Stimulated activated CD4-positive, alpha-beta T cell treated with anti-CD3 and anti-CD28 coated beads, Interleukin-1b, Interleukin-23, amount 100 ng/mL, for 24 hours (primary cell): ENCODE measurements at regions not wholly inside any gene's neighbourhood (a gene's known extent, or its start where the extent isn't known, plus 50 kb on each side); places are given as distances from the start of the nearest gene placed in this dataset.

Source experiments
- DNase-seq, 4 experiments: peaks; one replicate each; pipeline ENCODE4 v3.0.0-alpha.2; 2020; ENCODE audit warnings: low read depth in 4 of 4, low spot score in 1 of 4

GRCh38 chr11:112839051-112839450 lies 122.2 kb upstream of the NCAM1 start:
- no peak for DNase-seq

DNA sequence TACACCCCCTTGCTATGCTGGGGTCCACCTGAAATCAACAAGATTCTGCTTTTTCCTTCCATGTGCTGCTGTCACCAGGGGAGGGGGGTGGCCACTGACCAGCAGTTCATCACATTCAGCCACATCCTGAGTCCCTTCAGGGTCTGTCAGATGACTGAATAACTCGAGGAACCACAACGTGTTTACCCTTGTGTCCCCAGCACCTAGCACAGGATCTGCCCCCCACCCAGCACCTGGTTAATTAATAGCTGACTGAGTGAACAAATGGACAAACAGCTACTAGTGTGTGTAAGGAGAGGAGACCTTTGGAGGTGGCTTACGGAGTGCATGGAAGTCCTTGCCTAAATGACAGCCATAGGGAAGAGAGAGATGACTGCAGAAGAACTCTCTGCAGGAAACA lies 119.5 kb upstream of the NCAM1 start:
- no peak for DNase-seq

DNA sequence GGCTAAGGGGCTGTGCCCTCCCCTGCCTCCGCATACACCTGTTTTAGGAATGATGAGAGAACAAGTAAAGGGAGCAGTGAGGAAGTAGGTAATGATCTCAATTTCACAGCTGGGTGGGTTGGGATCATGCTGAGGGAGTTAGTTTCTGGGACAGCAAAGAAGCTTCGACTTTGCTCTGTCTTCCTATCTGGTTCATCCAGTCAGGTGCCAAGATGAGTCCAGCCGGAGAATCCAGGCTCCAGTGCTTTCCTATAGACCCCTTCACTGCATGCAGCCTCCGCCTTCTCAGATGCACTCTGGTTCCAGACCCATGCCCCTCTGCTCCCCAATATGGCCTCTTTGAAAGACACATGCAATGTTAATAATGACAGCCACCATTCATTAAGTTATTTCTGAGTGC lies 119.1 kb upstream of the NCAM1 start:
- no peak for DNase-seq

- no peak for DNase-seq
These were observed 116.7 kb upstream of the NCAM1 start for GRCh38 chr11:112844517-112844916.

- DNase-seq: no peak
These were observed 113.7 kb upstream of the NCAM1 start for GRCh38 chr11:112847568-112847967.

GRCh38 chr11:112852143-112852866 lies 108.9 kb upstream of the NCAM1 start:
- no peak for DNase-seq

- DNase-seq: no peak
These were observed 105.1 kb upstream of the NCAM1 start for GRCh38 chr11:112856133-112856532.

DNA sequence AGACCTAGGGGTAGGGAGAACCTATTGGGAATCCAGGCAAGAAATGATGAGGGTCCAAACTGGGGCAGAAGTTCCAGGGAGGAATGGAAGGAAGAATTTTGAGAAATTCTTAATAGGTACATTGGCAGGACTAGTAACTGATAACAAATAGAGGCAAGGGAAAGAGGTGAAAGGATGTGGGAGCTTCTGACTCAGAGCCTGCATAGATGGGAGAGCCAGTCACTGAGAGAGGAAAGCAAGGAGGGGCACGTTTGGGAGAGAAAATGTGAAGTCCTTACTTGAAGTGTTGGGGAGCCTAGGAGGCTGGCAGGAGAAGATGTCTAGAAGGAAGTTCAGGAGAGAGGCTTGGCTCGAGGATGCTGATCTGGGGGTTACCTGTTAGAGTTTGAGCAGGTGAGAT lies 104.6 kb upstream of the NCAM1 start:
- DNase-seq: no peak

DNA sequence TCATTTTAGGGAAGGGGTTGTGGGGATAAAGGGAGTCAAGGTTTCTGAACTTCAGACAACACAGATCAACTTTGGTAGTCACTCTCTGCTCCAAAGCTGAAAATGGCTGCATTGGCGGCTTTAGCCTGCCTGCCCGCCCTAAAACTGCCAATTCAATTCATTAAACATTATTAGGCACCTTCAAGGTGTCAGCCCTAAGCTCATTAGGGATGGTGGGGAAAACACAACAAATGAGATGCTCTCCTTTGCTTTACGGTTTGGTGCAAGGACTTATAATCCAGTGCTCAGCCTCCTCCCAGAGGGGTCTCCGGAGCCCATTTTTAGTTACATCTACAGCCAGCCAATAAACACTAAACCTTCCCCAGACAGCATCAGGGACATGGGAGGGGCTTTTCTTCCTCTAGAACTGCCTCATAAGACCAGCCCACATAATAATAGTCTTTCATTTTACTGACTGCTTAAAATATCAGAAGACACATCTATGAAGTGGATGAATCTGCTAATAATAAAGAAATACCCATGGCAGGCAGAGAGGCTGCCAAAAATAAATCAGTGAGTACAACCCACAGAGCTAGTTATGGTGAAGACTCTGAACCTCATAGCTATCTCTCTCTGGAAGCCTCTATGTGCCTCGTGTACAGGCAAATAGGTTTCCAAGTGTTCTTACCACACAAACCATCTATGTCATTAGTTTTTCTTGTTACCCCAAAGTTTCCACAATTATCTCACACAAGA lies 102.8 kb upstream of the NCAM1 start:
- DNase-seq: no peak

DNA sequence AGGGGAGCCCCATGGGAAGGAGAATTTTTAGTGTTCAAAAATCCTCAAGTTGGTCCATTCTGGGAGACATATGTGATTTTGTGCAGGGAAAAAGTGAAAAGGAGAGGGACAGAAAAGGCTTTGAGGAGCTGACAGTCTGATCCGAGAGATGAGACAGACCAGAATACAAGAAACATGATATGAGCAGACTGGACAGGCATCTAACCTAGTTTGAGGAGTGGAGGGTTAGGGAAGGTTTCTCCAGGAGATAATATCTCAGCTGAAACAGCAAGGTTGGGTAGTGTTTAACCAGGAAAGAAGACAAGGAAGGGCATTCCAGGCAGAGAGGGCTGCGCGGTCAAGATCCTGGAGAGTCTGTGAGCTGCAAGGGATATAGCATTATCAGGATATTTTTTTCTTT lies 101.4 kb upstream of the NCAM1 start:
- DNase-seq: no peak

- DNase-seq: no peak
These were observed 99.9 kb upstream of the NCAM1 start for GRCh38 chr11:112861356-112861755.

DNA sequence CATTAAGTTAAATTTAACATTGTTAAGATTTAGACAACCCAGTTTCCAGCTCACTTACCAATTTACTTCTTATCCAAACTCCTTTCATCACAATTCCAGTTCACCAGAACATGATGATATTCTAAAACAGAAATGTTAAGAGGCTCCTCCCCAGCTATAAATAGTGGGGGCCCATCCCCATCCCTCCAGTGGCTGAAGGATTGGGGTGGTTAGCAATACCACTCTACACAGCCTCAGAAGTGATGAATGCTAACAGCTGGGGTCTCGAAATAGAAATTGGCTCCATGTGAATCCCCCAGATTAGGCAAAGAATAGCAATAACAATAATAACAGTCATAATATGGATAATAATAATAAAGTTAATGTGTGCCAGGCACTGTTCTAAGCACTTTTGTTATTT lies 97.9 kb upstream of the NCAM1 start:
- no peak for DNase-seq

GRCh38 chr11:112864672-112865071 lies 96.5 kb upstream of the NCAM1 start:
- DNase-seq: no peak

DNA sequence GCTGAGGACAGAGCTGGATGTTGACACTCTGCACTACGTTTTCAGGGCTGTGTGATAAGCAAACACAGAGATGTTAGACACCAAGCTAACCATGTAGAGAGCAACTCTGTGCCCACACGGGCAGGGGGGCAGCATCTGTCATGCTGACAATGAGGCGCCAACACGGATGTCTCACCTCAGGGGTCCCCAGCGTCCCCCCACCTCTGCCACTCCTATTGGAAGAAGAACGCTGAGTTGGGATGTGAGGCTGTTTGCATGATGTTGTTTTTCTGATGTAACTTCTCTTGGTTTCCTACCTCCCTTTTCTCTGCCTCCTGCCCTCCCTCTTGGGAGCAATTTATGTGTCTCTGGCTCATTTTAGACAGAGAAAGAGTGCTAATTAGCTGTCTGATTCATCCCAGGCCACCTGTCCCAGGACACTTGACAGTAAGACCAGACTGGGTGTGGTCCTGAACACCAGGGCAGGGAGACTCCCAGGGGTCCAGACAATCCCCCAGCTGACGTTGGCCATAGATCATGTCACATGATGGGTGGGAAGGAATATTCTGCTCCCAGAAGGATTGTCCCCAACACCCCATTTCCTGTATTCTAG lies 89.2 kb upstream of the NCAM1 start:
- no peak for DNase-seq

GRCh38 chr11:112874980-112875379 lies 86.2 kb upstream of the NCAM1 start:
- DNase-seq: no peak

DNA sequence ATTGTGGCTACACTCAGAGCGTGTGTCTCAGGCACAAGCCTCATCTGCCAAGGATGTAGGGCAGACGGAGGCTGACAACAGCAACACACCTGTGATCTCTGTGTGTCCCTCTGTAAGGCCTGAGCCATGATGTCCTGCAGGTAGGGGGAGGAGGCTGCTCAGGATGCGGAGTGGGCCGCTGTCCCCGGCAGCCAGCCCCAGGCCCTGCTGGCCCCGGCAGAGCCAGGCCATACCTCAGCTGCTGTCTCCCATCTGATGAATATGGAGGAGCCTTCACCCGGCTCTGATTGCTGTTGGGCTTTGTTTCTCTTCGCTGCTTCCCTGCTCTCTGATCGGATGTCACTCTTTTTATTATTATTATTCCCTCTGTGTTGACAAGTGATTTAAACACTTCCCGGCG lies 83.6 kb upstream of the NCAM1 start:
- DNase-seq: no peak

DNA sequence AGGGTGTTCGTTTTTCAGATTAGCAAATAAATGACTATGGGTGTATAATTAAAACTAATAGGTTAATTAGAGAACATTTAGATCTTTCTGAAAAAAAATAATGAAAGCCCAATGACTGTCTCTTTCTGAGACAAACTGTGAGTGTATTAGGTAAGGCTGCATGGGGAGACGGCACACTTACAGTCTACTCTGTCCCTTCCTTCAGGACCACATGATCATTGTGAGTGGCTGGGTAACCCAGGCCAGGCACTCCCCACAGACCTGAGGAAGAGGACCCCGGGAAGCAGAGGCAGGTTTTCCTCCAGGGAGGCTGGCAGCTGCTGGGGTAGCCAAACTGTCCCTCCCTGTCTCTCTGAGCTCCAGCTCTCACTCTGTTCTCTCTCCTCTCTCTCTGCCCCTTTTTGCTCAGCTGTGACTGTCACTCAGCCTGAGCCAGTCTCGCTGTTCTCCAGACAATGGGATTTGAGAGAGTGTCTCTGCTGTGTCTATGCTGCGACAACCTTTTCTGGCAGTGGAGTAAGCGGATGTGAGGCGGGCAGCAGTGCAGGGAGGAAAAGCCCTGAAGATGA lies 83.1 kb upstream of the NCAM1 start:
- no peak for DNase-seq

GRCh38 chr11:112880495-112880894 lies 80.7 kb upstream of the NCAM1 start:
- DNase-seq: no peak

- no peak for DNase-seq
These were observed 79.8 kb upstream of the NCAM1 start for GRCh38 chr11:112881461-112881860.

- DNase-seq: no peak
These were observed 78.5 kb upstream of the NCAM1 start for GRCh38 chr11:112882494-112883381.
